NT2/D1 (cell line): ENCODE measurements at regions not wholly inside any gene's neighbourhood (a gene's known extent, or its start where the extent isn't known, plus 50 kb on each side); places are given as distances from the start of the nearest gene placed in this dataset.

ENCODE experiments used
- DNase-seq: peaks from one replicate; pipeline ENCODE4 v3.0.0-alpha.2; 2011; ENCODE audit warnings: low read depth, low spot score
- H3K27me3 ChIP-seq: 2 replicates; pipeline ENCODE4 v1.6.0; 2011; ENCODE audit warnings: mild to moderate bottlenecking; ENCODE audit not compliant: insufficient read length, insufficient read depth
- H3K36me3 ChIP-seq: 2 replicates; pipeline ENCODE4 v1.6.1; 2011; ENCODE audit warnings: mild to moderate bottlenecking, low read length, mixed read lengths; ENCODE audit not compliant: insufficient read depth, insufficient read length
- H3K4me1 ChIP-seq: 2 replicates; pipeline ENCODE4 v1.5.1; 2011; ENCODE audit not compliant: insufficient read depth, insufficient read length
- H3K4me3 ChIP-seq: 2 replicates; pipeline ENCODE4 v1.5.1; 2011; ENCODE audit warnings: low read depth; ENCODE audit not compliant: insufficient read length
- H3K9ac ChIP-seq: 2 replicates; pipeline ENCODE4 v1.6.0; 2011; ENCODE audit warnings: low read depth; ENCODE audit not compliant: insufficient read length
- H3K9me3 ChIP-seq: 2 replicates; pipeline ENCODE4 v1.5.1; 2011; ENCODE audit warnings: mild to moderate bottlenecking, low read length; ENCODE audit not compliant: insufficient read depth
- SUZ12 ChIP-seq: IDR thresholded peaks from 2 replicates; pipeline ENCODE4 v1.6.1; 2011; ENCODE audit not compliant: insufficient read length, insufficient read depth; ENCODE audit errors: extremely low read depth
- YY1 ChIP-seq: IDR thresholded peaks from 2 replicates; pipeline ENCODE4 v1.6.1; 2011; ENCODE audit not compliant: insufficient read length, insufficient read depth
- ZNF274 ChIP-seq: IDR thresholded peaks from 2 replicates; pipeline ENCODE4 v1.6.1; 2011; ENCODE audit warnings: mild to moderate bottlenecking, low read depth, low read length

DNA sequence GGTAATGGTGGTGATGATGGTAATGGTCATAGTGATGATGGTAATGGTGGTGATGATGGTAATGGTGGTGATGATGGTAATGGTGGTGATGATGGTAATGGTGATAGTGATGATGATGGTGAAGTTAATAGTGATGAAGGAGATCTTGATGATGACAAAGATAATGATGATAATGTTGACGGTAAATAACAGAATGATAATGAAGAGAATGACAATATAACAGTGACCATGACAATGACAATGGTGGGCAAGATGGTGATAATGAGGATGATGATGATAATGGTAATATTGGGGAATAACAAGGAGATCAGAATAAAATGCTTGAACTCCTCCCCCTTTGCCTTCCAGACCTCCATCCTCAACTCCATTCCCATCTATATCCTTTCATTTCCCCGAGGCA, 233.3 kb upstream of the SFSWAP start:
- H3K4me1 ChIP-seq = no peaks in the 10 kb centered on the region
- no peak for DNase-seq
- H3K36me3 ChIP-seq = no peaks in the 10 kb centered on the region
- no peak for TF ChIP-seq ZNF274
- TF ChIP-seq SUZ12 = no peak
- TF ChIP-seq YY1 = no peak
- H3K9ac ChIP-seq = no peak overlapping the region
- H3K4me3 ChIP-seq = no peak overlapping the region
- H3K27me3 ChIP-seq = no peaks in the 10 kb centered on the region
- H3K9me3 ChIP-seq = no peaks in the 10 kb centered on the region

DNA sequence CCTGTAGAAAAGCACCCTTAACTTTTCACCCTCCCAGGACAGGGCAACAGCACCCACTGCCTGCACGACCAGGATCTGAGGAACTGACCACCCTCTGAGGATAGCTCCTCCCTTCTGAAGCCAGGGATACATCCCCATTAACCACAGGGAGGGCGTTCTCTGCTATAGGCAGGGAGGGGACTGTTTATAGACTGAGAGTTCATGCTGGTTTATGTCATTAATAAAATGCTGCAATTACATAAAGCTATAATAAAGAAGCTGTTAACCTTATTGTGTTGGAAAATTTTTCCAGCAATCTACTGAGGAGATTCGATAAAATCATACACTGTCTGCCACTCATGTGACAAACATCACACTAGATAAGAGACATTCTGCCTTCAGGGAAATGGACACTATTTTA, 232.4 kb upstream of the SFSWAP start:
- Histone ChIP-seq H3K27me3 (no peaks in the 10 kb centered on the region), H3K9me3 (no peaks in the 10 kb centered on the region), H3K9ac (no peak overlapping the region), H3K4me1 (no peaks in the 10 kb centered on the region), H3K4me3 (no peak overlapping the region), H3K36me3 (no peaks in the 10 kb centered on the region)
- TF ChIP-seq YY1 = no peak
- no peak for TF ChIP-seq SUZ12
- TF ChIP-seq ZNF274 = no peak
- no peak for DNase-seq

DNA sequence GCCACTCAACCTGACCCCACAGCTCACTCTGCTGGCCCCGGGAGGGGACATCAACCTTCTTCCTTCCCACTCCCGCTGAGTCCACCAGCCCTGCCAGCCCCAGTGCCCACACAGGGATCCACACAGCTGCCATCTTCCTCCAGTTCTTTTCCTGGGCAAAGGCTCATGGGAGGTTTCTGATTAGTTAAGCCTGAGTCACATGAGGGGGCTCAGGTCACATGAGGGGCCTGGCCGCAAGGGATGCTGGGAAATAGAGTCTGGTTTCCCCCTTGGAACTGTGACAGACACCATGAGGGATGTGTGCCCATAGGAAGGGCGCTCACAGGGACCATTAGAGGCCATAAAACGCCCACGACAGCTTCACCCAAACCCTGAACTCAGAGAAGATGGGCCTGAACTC, 228.7 kb upstream of the SFSWAP start:
- no peak overlapping the region for H3K9ac ChIP-seq
- no peaks in the 10 kb centered on the region for H3K4me1 ChIP-seq
- no peaks in the 10 kb centered on the region for H3K36me3 ChIP-seq
- DNase-seq = no peak
- H3K4me3 ChIP-seq = no peak overlapping the region
- H3K27me3 ChIP-seq = no peaks in the 10 kb centered on the region
- TF ChIP-seq SUZ12 (no peak), ZNF274 (no peak), YY1 (no peak)
- no peaks in the 10 kb centered on the region for H3K9me3 ChIP-seq

DNA sequence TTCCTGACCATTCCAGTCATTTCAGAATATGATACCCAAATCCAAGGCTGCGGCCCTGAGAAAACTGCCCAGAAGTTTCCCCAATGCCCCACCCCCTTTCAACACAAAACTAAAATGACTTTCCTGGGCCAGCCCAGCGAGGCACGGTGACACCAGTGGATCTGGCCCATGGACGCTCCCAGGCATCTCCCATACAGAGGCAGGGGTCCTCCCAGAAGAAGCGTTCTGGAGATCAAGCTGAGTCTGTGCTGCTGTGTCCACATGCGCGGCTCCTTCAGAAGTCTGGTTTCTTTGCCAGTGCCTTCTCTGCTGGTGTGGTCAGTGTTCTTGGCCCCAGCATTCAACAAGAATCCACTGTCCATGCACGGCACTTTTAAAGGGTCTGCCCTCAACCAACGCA, 228.2 kb upstream of the SFSWAP start:
- no peak overlapping the region for H3K9ac ChIP-seq
- DNase-seq = no peak
- TF ChIP-seq ZNF274 (no peak), YY1 (no peak), SUZ12 (no peak)
- no peaks in the 10 kb centered on the region for H3K9me3 ChIP-seq
- no peak overlapping the region for H3K4me3 ChIP-seq
- no peaks in the 10 kb centered on the region for H3K27me3 ChIP-seq
- H3K4me1 ChIP-seq = no peaks in the 10 kb centered on the region
- H3K36me3 ChIP-seq = no peaks in the 10 kb centered on the region

DNA sequence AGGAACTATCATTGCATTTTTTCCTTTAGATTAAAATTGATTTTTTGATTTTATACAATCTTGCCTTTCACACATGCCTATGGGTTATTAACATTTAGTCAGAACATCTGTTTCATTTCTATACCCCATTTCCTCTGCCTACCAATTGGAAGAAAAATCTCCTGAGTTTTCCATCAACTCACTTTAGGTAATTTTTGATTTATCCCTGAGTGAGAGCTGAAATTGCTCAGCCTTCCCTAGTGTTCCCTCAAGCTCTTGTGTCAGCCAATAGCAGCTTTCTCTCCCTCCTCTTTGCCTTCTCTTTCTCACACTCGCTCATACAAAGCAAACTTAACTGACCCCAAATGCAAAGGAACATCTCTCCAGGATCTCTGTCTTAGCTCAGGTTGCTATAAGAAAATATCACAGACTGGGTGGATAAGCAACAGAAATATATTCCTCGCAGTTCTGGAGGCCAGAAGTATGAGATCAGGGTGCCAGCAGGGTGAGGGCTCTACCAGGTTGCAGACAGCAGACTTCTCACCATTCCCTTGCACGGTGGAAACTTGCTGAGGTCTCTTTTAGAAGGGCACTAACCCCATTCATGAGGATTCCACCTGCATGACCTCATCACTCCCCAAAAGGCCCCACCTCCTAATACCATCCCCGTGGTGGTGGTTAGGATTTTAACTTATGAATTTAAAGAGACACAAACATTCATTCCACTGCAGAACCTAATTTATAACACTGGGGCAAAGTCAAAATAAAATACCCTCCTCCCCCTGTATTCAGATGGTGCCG, 224.2 kb upstream of the SFSWAP start:
- Histone ChIP-seq H3K4me3 (no peak overlapping the region), H3K9ac (no peak overlapping the region), H3K4me1 (no peaks in the 10 kb centered on the region), H3K27me3 (no peaks in the 10 kb centered on the region), H3K36me3 (no peaks in the 10 kb centered on the region), H3K9me3 (no peaks in the 10 kb centered on the region)
- TF ChIP-seq SUZ12 (no peak), ZNF274 (no peak), YY1 (no peak)
- no peak for DNase-seq

DNA sequence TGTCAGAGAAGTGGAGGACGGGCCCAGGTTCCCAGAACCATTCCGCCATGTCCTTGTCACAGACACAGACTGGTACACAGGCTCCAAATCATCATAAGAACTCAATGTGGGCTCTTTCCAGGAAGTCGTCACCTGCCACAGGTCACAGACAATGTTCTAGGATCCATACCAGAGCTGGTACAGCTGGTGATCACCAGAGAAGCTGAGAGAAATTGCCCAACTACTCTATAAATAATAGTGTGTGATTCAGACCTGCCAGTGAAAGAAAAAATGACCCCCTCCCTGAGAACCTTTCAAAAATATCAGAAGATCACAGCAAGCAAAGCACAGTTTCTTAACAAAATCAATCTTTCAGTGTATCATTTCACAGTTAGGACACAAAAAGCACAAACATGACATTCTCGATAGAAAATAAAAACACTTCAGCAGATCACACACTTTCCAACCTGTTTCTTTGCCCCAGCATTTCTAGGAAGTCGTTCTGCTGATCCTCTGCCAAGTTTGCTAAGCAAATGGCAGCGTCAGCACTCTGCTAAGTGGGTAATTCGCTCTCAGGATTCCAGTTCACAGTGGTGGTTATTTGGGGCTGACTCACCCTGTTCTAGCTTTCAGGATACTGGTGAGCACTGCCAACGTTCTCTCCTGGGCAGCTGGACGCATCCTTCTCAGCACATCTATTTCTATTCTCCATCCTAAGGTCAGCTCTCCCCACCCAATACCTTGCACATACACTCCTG, 223.3 kb upstream of the SFSWAP start:
- Histone ChIP-seq H3K27me3 (no peaks in the 10 kb centered on the region), H3K36me3 (no peaks in the 10 kb centered on the region), H3K4me1 (no peaks in the 10 kb centered on the region), H3K9me3 (no peaks in the 10 kb centered on the region), H3K4me3 (no peak overlapping the region), H3K9ac (no peak overlapping the region)
- DNase-seq = no peak
- TF ChIP-seq ZNF274 (no peak), YY1 (no peak), SUZ12 (no peak)

DNA sequence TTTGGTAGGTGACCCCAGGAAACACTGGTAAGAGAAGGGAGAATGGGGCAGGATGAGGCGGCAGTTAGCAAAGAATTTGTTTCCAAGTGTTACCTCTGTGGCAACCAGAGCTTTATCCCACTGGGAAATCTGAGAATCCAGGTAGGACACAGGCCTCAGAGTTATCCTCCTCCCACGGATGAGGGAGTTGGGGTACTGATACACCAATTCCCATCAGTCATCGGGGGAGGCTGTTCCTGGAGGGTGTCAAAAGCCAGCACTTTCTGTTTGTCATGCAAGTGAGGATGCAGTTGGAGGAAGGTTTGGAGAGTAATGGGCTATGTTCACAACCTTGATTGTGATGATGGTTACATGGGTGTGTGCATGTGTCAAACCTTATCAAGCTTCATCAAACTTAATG, 221.2 kb upstream of the SFSWAP start:
- Histone ChIP-seq H3K4me1 (no peaks in the 10 kb centered on the region), H3K9me3 (no peaks in the 10 kb centered on the region), H3K27me3 (no peaks in the 10 kb centered on the region), H3K9ac (no peak overlapping the region), H3K4me3 (no peak overlapping the region), H3K36me3 (no peaks in the 10 kb centered on the region)
- TF ChIP-seq SUZ12 = no peak
- no peak for TF ChIP-seq YY1
- no peak for TF ChIP-seq ZNF274
- no peak for DNase-seq
